Osteocyte (in vitro differentiated cells): ENCODE measurements at regions not wholly inside any gene's neighbourhood (a gene's known extent, or its start where the extent isn't known, plus 50 kb on each side); places are given as distances from the start of the nearest gene placed in this dataset.

ENCODE experiments used
- DNase-seq: peaks from one replicate; pipeline ENCODE4 v3.0.0; 2021; ENCODE audit warnings: mixed read lengths; ENCODE audit not compliant: unreplicated experiment; ENCODE audit errors: extremely low spot score
- H3K27ac Mint-ChIP-seq: one replicate; pipeline ENCODE4 v1.8.0; 2021; ENCODE audit warnings: mild to moderate bottlenecking, mixed read lengths; ENCODE audit not compliant: unreplicated experiment
- H3K27me3 Mint-ChIP-seq: one replicate; pipeline ENCODE4 v1.8.0; 2021; ENCODE audit warnings: mixed read lengths; ENCODE audit not compliant: unreplicated experiment
- H3K36me3 Mint-ChIP-seq: one replicate; pipeline ENCODE4 v1.8.0; 2021; ENCODE audit warnings: mixed read lengths; ENCODE audit not compliant: unreplicated experiment
- H3K4me1 Mint-ChIP-seq: one replicate; pipeline ENCODE4 v1.8.0; 2021; ENCODE audit warnings: mixed read lengths; ENCODE audit not compliant: unreplicated experiment
- H3K4me3 Mint-ChIP-seq: one replicate; pipeline ENCODE4 v1.8.0; 2021; ENCODE audit warnings: mild to moderate bottlenecking, moderate library complexity, mixed read lengths; ENCODE audit not compliant: unreplicated experiment
- H3K9me3 Mint-ChIP-seq: one replicate; pipeline ENCODE4 v1.8.0; 2021; ENCODE audit warnings: mixed read lengths; ENCODE audit not compliant: unreplicated experiment
- TF ChIP-seq, protein P1 (sequence below): fragments of 200-600 bp; sonication (generic); IDR thresholded peaks from 2 replicates; pipeline ENCODE4 v1.5.0; 2021; ENCODE audit warnings: antibody characterized with exemption, mild to moderate bottlenecking, moderate library complexity

DNA sequence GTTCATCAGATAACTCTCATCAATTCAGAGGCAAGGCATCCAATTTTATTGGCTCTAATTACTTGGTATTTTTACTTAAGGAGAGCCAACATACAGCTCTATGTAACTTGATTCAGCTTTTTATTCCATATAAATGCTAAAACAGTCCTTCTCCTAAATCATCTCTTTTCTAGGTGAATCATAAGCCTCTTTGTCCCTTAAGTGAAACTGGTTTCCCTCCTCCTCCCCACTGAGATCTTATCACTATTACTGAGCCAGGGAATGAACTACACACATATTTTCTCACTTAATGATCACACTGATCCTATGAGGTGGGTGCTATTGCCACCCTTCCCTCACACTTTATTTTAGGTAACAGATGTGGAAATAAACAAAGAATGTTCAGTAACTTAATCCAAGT, 1143.8 kb downstream of the MAT2B start:
- no peak overlapping the region for H3K27ac Mint-ChIP-seq
- no peak overlapping the region for H3K4me3 Mint-ChIP-seq
- TF ChIP-seq, protein P1, sequence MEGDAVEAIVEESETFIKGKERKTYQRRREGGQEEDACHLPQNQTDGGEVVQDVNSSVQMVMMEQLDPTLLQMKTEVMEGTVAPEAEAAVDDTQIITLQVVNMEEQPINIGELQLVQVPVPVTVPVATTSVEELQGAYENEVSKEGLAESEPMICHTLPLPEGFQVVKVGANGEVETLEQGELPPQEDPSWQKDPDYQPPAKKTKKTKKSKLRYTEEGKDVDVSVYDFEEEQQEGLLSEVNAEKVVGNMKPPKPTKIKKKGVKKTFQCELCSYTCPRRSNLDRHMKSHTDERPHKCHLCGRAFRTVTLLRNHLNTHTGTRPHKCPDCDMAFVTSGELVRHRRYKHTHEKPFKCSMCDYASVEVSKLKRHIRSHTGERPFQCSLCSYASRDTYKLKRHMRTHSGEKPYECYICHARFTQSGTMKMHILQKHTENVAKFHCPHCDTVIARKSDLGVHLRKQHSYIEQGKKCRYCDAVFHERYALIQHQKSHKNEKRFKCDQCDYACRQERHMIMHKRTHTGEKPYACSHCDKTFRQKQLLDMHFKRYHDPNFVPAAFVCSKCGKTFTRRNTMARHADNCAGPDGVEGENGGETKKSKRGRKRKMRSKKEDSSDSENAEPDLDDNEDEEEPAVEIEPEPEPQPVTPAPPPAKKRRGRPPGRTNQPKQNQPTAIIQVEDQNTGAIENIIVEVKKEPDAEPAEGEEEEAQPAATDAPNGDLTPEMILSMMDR: no peak
- DNase-seq: no peak
- H3K36me3 Mint-ChIP-seq: no peaks in the 10 kb centered on the region
- H3K27me3 Mint-ChIP-seq: no peaks in the 10 kb centered on the region
- no peaks in the 10 kb centered on the region for H3K4me1 Mint-ChIP-seq
- peaks cover 5% of the 10 kb centered on the region for H3K9me3 Mint-ChIP-seq

- H3K9me3 Mint-ChIP-seq: no peaks in the 10 kb centered on the region
- no peaks in the 10 kb centered on the region for H3K4me1 Mint-ChIP-seq
- no peaks in the 10 kb centered on the region for H3K27me3 Mint-ChIP-seq
- TF ChIP-seq, protein P1: no peak
- no peak for DNase-seq
- no peak overlapping the region for H3K4me3 Mint-ChIP-seq
- H3K36me3 Mint-ChIP-seq: no peaks in the 10 kb centered on the region
- no peak overlapping the region for H3K27ac Mint-ChIP-seq
Measured at GRCh38 chr5:164650427-164650826, 1145.0 kb downstream of the MAT2B start.

DNA sequence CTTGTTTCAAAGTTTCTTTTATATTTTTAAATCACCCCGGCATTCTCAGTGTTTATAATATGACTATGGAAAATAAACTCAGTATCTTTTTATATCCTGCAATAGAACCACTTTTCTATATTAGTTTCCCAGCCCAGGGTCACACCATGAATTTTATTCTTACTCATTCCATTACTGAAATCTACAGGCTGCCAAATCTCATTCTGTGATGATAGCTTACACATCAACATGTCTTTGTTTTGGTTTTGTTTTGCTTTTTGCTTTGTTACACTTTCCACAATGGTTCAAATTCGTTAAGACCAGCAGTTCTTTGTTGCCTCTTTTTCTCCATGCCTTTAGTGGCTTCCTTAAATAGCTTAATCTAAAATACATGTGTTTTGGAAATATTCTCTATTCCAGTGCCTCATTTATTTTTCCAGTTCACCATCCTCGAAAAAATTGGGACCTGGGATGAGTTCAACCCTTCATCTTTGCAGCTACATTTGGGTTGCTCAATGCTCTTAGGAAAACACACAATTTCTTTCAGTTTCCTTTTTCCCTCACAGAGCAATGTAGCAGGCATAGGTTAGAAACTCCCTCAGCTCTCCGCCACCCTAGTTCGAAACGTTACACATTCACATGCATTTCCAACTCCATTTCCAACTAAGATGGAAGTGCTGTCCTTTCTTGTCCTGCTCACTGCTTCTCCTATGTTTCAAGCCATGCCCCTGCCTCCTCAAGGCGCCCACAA, 1146.3 kb downstream of the MAT2B start:
- TF ChIP-seq, protein P1: no peak
- Mint-ChIP-seq H3K27ac (no peak overlapping the region), H3K27me3 (no peaks in the 10 kb centered on the region), H3K4me3 (no peak overlapping the region), H3K4me1 (no peaks in the 10 kb centered on the region), H3K9me3 (no peaks in the 10 kb centered on the region), H3K36me3 (no peaks in the 10 kb centered on the region)
- no peak for DNase-seq

- Mint-ChIP-seq H3K9me3 (no peaks in the 10 kb centered on the region), H3K4me1 (no peaks in the 10 kb centered on the region), H3K27me3 (no peaks in the 10 kb centered on the region), H3K27ac (no peak overlapping the region), H3K4me3 (no peak overlapping the region), H3K36me3 (no peaks in the 10 kb centered on the region)
- DNase-seq: no peak
- TF ChIP-seq, protein P1: no peak
Measured at GRCh38 chr5:164652276-164652660, 1146.8 kb downstream of the MAT2B start.

DNA sequence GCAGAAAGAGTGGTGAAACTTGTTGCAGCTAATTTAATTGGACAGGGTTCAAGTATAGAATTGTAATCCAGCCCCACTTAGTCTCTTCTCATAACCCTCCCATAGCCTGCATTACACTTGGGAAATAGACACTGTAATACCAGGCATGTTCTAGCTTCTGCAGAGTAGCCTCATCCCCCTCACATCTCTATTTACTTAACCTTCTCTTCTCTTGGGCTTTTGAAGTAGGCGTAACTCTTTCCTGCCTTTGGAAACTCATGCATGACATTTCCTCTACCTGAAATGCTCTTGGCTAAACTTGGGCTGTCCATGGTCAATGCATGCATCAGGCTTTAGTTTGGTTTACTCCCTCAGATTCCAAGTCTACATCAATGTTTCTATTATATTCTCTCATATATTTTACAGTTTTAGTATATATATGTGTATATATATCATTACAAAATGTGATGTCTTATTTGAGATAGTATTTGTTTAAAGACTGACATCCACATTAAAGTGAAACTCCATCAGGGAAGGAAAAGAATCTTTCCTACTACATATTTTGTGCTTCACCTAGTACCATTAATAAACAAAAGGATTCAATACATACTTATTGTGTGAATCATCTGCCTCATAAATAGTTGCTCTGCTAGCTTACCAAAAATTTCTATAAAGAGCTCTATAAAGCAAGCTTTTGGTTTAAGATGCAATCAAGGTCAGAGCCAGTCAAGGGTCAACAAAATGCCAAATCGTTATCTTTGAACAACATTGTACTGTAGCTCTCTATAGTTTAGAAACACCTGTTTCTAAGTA, 1158.0 kb downstream of the MAT2B start:
- Mint-ChIP-seq H3K36me3 (no peaks in the 10 kb centered on the region), H3K4me3 (no peak overlapping the region), H3K4me1 (no peaks in the 10 kb centered on the region), H3K9me3 (no peaks in the 10 kb centered on the region), H3K27ac (no peak overlapping the region), H3K27me3 (no peaks in the 10 kb centered on the region)
- TF ChIP-seq, protein P1: no peak
- DNase-seq: no peak
